OCI-LY7 (cell line): ENCODE measurements at regions not wholly inside any gene's neighbourhood (a gene's known extent, or its start where the extent isn't known, plus 50 kb on each side); places are given as distances from the start of the nearest gene placed in this dataset.

Source experiments
- BruUV-seq: library from RNA; stranded (reverse); fragments of 400-500 nt; replicated peaks from 2 replicates; lab custom pipeline; 2021; lab: Mats Ljungman, UMichigan
- CTCF ChIA-PET: fragments of 300-600 bp; sonication (Branson Sonifier 250); formaldehyde crosslinking; loops from one replicate; lab custom pipeline; 2022; ENCODE audit warnings: antibody characterized with exemption; ENCODE audit not compliant: unreplicated experiment; lab: Charles Lee
- POLR2A ChIA-PET: fragments of 300-600 bp; sonication (Branson Sonifier 250); formaldehyde crosslinking; loops from one replicate; lab custom pipeline; 2022; ENCODE audit warnings: antibody characterized with exemption; lab: Charles Lee
- DNase-seq: peaks from one replicate; pipeline ENCODE4 v3.0.0-alpha.2; 2015; ENCODE audit warnings: low spot score
- H2AFZ ChIP-seq: fragments of 200-600 bp; sonication (generic), shearing (Covaris generic); 2 replicates; pipeline ENCODE4 v1.6.1; 2014; ENCODE audit warnings: mild to moderate bottlenecking, antibody characterized with exemption, low read length, moderate library complexity
- H3K27ac ChIP-seq: fragments of 200-600 bp; sonication (generic); 2 replicates; pipeline ENCODE4 v1.5.1; 2014; ENCODE audit warnings: mixed run types, low read depth, mild to moderate bottlenecking, moderate library complexity, low read length, inconsistent platforms; ENCODE audit not compliant: poor library complexity, severe bottlenecking
- H3K36me3 ChIP-seq: fragments of 200-600 bp; sonication (generic); 2 replicates; pipeline ENCODE4 v1.6.1; 2014; ENCODE audit warnings: mild to moderate bottlenecking, antibody characterized with exemption, low read length, moderate library complexity, mixed read lengths; ENCODE audit not compliant: insufficient read depth
- H3K4me1 ChIP-seq: fragments of 200-600 bp; sonication (generic); 2 replicates; pipeline ENCODE4 v1.5.1; 2014; ENCODE audit warnings: mild to moderate bottlenecking, low read length; ENCODE audit not compliant: insufficient read depth, poor library complexity, severe bottlenecking
- H3K4me2 ChIP-seq: fragments of 200-600 bp; sonication (generic); 2 replicates; pipeline ENCODE4 v1.6.1; 2014; ENCODE audit warnings: mild to moderate bottlenecking, low read length
- H3K4me3 ChIP-seq: fragments of 200-600 bp; sonication (generic); 2 replicates; pipeline ENCODE4 v1.5.1; 2014; ENCODE audit warnings: mild to moderate bottlenecking, low read depth, low read length; ENCODE audit not compliant: poor library complexity, severe bottlenecking
- H3K79me2 ChIP-seq: fragments of 200-600 bp; sonication (generic); 2 replicates; pipeline ENCODE4 v1.6.1; 2016; ENCODE audit warnings: low read depth, mild to moderate bottlenecking, low read length, moderate library complexity, mixed read lengths; ENCODE audit not compliant: insufficient read depth
- H3K9me2 ChIP-seq: fragments of 200-600 bp; sonication (generic); 2 replicates; pipeline ENCODE4 v1.6.1; 2016; ENCODE audit warnings: mild to moderate bottlenecking, low read length, mixed read lengths; ENCODE audit not compliant: insufficient read depth
- H3K9me3 ChIP-seq: fragments of 200-600 bp; sonication (generic); 2 replicates; pipeline ENCODE4 v1.6.1; 2014; ENCODE audit warnings: mild to moderate bottlenecking, mixed run types, low read length, mixed read lengths
- H4K20me1 ChIP-seq: fragments of 200-600 bp; sonication (generic); 2 replicates; pipeline ENCODE4 v1.6.1; 2014; ENCODE audit warnings: mild to moderate bottlenecking, antibody characterized with exemption, low read length, moderate library complexity, mixed read lengths; ENCODE audit not compliant: insufficient read depth
- CTCF ChIP-seq: fragments of 200-600 bp; sonication (generic); conservative IDR thresholded peaks from 2 replicates; pipeline ENCODE4 v1.5.1; 2014; ENCODE audit warnings: mild to moderate bottlenecking, antibody characterized with exemption, low read length, moderate library complexity, mixed read lengths
- EZH2phosphoT487 ChIP-seq: fragments of 200-600 bp; sonication (generic); IDR thresholded peaks from 2 replicates; pipeline ENCODE4 v1.6.1; 2018; ENCODE audit warnings: low read depth, borderline replicate concordance, mild to moderate bottlenecking, mixed run types, antibody characterized with exemption, low read length, moderate library complexity, mixed read lengths
- intact Hi-C: fragments of 100-400 bp; cut with micrococcal nuclease; formaldehyde crosslinking; loops from one replicate; pipeline ENCODE4 v1.10.0; 2022; ENCODE audit not compliant: unreplicated experiment

GRCh38 chr7:137142376-137142775 is 201.2 kb downstream of the PTN start:
- Histone ChIP-seq H3K9me2 (no peaks in the 10 kb centered on the region), H3K4me2 (no peak overlapping the region), H3K27ac (no peak overlapping the region), H3K4me1 (no peaks in the 10 kb centered on the region), H3K36me3 (no peaks in the 10 kb centered on the region), H3K4me3 (no peak overlapping the region), H2AFZ (no peak overlapping the region), H3K9me3 (no peaks in the 10 kb centered on the region), H3K79me2 (no peaks in the 10 kb centered on the region), H4K20me1 (no peaks in the 10 kb centered on the region)
- no TSS peak for BruUV-seq
- TF ChIP-seq EZH2phosphoT487 (no peak), CTCF (no peak)
- DNase-seq, result no peak
- intact Hi-C loops, result no loop called here
- POLR2A ChIA-PET, result no interaction called here
- CTCF ChIA-PET, result no interaction called here

GRCh38 chr7:137135654-137136350 is 207.7 kb downstream of the PTN start:
- Histone ChIP-seq H3K9me3 (no peaks in the 10 kb centered on the region), H2AFZ (no peak overlapping the region), H3K27ac (no peak overlapping the region), H3K4me2 (no peak overlapping the region), H3K79me2 (no peaks in the 10 kb centered on the region), H3K4me1 (no peaks in the 10 kb centered on the region), H3K9me2 (no peaks in the 10 kb centered on the region), H3K4me3 (no peak overlapping the region), H4K20me1 (no peaks in the 10 kb centered on the region), H3K36me3 (no peaks in the 10 kb centered on the region)
- intact Hi-C loops, result no loop called here
- ChIA-PET POLR2A (no interaction called here), CTCF (no interaction called here)
- no peak for DNase-seq
- BruUV-seq, result no TSS peak
- no peak for TF ChIP-seq CTCF
- TF ChIP-seq EZH2phosphoT487, result no peak

- Histone ChIP-seq H3K27ac (no peak overlapping the region), H3K79me2 (no peaks in the 10 kb centered on the region), H3K4me2 (no peak overlapping the region), H3K4me1 (no peaks in the 10 kb centered on the region), H3K4me3 (no peak overlapping the region), H4K20me1 (no peaks in the 10 kb centered on the region), H3K9me2 (no peaks in the 10 kb centered on the region), H3K36me3 (no peaks in the 10 kb centered on the region), H3K9me3 (no peaks in the 10 kb centered on the region), H2AFZ (no peak overlapping the region)
- no TSS peak for BruUV-seq
- TF ChIP-seq EZH2phosphoT487 (no peak), CTCF (no peak)
- intact Hi-C loops, result no loop called here
- DNase-seq, result no peak
- POLR2A ChIA-PET, result interaction anchor here (0.9 kb wide), 1 partner anchor 87 kb away, joined by 5 read pairs; no protein-coding TSS in a partner anchor
- CTCF ChIA-PET, result no interaction called here
Measured at GRCh38 chr7:137130751-137131158, 212.8 kb downstream of the PTN start.
